MM.1S (cell line): ENCODE measurements at regions not wholly inside any gene's neighbourhood (a gene's known extent, or its start where the extent isn't known, plus 50 kb on each side); places are given as distances from the start of the nearest gene placed in this dataset.

ENCODE experiments used
- EZH2phosphoT487 ChIP-seq: fragments of 300-600 bp; sonication (generic); IDR thresholded peaks from 2 replicates; pipeline ENCODE4 v1.6.1; 2018; ENCODE audit warnings: antibody characterized with exemption, low read length
- TF ChIP-seq, protein P1 (sequence below): fragments of 300-600 bp; sonication (generic); IDR thresholded peaks from 2 replicates; pipeline ENCODE4 v1.5.1; 2016; ENCODE audit warnings: antibody characterized with exemption, low read length, mixed read lengths

DNA sequence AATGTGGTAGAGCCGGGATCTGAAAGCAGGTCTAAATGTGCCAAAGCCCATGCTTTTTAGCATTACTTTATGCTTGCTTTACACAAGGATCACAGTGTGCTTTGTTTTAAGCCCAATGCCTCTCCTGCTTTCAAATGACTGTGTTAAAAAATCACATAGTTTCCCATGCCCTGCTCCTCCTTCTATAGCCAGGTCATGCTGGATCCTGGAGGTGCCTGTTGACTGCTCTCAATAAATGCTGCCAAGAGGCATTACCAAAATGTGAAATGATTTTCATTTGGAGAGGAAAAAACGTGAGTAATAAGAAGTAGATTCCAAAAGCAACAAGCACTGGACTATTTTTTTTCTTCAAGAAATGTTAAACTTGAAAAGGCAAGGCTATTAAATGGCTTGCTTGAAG lies 420.7 kb upstream of the USP24 start:
- TF ChIP-seq, protein P1, sequence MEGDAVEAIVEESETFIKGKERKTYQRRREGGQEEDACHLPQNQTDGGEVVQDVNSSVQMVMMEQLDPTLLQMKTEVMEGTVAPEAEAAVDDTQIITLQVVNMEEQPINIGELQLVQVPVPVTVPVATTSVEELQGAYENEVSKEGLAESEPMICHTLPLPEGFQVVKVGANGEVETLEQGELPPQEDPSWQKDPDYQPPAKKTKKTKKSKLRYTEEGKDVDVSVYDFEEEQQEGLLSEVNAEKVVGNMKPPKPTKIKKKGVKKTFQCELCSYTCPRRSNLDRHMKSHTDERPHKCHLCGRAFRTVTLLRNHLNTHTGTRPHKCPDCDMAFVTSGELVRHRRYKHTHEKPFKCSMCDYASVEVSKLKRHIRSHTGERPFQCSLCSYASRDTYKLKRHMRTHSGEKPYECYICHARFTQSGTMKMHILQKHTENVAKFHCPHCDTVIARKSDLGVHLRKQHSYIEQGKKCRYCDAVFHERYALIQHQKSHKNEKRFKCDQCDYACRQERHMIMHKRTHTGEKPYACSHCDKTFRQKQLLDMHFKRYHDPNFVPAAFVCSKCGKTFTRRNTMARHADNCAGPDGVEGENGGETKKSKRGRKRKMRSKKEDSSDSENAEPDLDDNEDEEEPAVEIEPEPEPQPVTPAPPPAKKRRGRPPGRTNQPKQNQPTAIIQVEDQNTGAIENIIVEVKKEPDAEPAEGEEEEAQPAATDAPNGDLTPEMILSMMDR = no peak
- no peak for TF ChIP-seq EZH2phosphoT487
